ENCODE measurements at regions not wholly inside any gene's neighbourhood (a gene's known extent, or its start where the extent isn't known, plus 50 kb on each side); places are given as distances from the start of the nearest gene placed in this dataset.

- Histone ChIP-seq H3K9me3 (replicated peaks in 1 of 3) (no peaks in the 10 kb centered on the region), H3K27me3 (no peaks in the 10 kb centered on the region), H3K36me3 (replicated peaks in 1 of 2) (no peaks in the 10 kb centered on the region), H3K27ac (no peak overlapping the region), H3K4me1 (replicated peaks in 1 of 2) (no peaks in the 10 kb centered on the region), H3K4me3 (no peak overlapping the region)
- 0 to 71% (median 64%) methylated on average over 1 of the region's 1 CpG; no CpG with 5 or more reads in 1 of the 4 donors for WGBS, 4 donors
- intact Hi-C loops (cut with DNase I) = no loop called here
- no peak for DNase-seq
- TF ChIP-seq, protein P1, sequence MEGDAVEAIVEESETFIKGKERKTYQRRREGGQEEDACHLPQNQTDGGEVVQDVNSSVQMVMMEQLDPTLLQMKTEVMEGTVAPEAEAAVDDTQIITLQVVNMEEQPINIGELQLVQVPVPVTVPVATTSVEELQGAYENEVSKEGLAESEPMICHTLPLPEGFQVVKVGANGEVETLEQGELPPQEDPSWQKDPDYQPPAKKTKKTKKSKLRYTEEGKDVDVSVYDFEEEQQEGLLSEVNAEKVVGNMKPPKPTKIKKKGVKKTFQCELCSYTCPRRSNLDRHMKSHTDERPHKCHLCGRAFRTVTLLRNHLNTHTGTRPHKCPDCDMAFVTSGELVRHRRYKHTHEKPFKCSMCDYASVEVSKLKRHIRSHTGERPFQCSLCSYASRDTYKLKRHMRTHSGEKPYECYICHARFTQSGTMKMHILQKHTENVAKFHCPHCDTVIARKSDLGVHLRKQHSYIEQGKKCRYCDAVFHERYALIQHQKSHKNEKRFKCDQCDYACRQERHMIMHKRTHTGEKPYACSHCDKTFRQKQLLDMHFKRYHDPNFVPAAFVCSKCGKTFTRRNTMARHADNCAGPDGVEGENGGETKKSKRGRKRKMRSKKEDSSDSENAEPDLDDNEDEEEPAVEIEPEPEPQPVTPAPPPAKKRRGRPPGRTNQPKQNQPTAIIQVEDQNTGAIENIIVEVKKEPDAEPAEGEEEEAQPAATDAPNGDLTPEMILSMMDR (IDR thresholded peaks at IDR 0.05) = no peak
- TF ChIP-seq POLR2A (IDR thresholded peaks at IDR 0.05) = no peak
Measured at GRCh38 chr7:114156178-114156577, 237.4 kb upstream of the PPP1R3A start.

DNA sequence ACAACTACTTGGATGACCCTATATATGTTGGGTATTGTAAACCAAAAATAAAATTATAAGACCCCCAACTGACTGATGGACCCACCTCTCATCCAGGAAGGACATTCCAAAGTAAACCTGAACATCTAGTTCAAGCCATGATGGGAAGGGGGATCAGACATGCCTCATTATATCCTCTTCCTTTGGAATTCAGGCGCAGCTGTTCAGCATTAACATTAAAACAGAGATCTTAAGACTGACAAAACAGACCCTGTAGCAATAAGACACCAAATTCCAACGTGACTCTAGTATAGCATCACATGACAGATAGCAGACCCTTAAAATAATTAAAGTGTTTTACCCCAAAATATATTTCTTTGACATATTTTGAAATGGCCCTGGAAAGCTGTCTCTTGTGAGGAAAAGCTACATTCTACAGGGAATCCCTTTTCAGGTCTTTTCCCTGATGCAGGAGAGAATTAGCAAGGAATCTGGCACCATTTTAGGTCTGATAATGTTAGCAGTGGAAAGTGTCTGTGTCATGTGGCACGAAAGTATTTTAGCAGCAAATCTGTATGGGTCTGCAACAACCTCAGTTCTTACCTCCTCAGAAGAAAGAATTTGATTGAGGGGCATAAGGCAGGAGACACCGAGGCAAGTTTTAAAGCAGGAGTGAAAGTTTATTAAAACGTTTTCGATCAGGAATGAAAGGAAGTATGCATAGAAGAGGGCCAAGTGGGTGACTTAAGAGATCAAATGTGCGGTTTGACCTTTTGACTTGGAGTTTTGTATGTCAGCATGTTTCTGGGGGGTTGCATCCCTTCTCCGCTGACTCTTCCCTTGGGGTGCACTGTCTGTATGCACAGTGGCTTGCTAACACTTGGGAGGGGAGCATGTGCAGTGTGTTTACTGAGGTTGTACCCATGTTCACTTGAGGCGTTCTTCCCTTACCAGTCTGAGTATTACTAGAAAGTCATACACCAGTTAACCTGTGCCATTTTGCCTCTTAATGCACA is 236.6 kb upstream of the PPP1R3A start:
- no peaks in the 10 kb centered on the region for H3K4me1 ChIP-seq (replicated peaks in 1 of 2)
- intact Hi-C loops (cut with DNase I) = no loop called here
- WGBS, 4 donors = 70 to 80% (median 76%) methylated on average over 9 of the region's 9 CpGs
- TF ChIP-seq POLR2A (IDR thresholded peaks at IDR 0.05) = no peak
- TF ChIP-seq, protein P1 (IDR thresholded peaks at IDR 0.05) = no peak
- H3K36me3 ChIP-seq (replicated peaks in 1 of 2) = no peaks in the 10 kb centered on the region
- H3K27me3 ChIP-seq = no peaks in the 10 kb centered on the region
- no peak for DNase-seq
- no peaks in the 10 kb centered on the region for H3K9me3 ChIP-seq (replicated peaks in 1 of 3)
- H3K4me3 ChIP-seq = no peak overlapping the region
- H3K27ac ChIP-seq = no peak overlapping the region

DNA sequence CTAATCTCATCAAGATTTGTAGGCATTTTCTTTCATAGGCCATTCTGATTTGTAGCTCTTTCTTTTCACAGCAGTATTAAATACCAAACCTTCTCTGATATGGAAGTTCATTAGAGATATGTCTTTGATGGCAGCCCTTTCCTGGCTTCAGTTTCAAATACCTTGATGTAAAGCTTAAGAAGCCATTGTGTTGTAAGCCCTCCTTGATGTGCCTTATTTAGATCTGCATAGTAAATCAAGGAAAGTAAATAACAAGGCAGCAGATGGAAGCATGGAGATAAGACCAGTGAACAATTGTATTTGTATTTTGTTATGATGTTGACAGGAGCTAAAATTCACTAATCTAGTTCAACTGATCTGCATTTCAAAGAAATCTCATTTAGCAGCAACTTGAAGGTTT is 234.9 kb upstream of the PPP1R3A start:
- no peak for TF ChIP-seq POLR2A (IDR thresholded peaks at IDR 0.05)
- TF ChIP-seq, protein P1 (IDR thresholded peaks at IDR 0.05) = no peak
- no peak overlapping the region for H3K27ac ChIP-seq
- no peaks in the 10 kb centered on the region for H3K36me3 ChIP-seq (replicated peaks in 1 of 2)
- intact Hi-C loops (cut with DNase I) = no loop called here
- no peak for DNase-seq
- H3K4me1 ChIP-seq (replicated peaks in 1 of 2) = no peaks in the 10 kb centered on the region
- H3K9me3 ChIP-seq (replicated peaks in 1 of 3) = no peaks in the 10 kb centered on the region
- no peak overlapping the region for H3K4me3 ChIP-seq
- no peaks in the 10 kb centered on the region for H3K27me3 ChIP-seq

DNA sequence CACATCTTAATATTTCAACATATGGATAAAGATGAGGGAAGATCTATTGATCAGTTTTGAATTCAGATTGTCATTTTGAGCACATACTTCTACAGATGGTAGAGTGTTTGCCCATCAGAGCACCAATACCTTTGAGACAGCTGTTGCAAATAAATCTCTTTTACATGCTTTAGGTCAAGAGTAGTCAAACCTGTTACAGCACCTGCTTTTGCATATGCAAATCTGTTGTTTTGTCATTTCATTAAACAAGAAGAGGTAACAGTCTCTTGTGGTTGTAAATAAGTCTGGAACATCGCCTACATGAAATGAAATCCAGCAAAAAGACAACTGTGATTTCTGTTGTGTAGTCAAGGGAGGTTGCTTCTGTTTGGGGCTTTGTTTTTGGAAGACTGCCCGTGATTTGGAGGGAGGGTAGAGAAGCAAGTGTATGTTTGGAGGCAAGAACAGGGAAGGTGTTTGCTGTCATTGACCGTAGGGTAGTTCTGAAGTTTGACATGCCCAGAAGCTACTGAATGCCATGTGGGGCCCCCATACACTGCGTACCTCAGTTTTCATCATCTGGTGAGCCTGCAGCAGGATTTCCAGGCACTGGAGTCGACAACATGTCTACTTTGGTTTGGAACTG is 233.6 kb upstream of the PPP1R3A start:
- Histone ChIP-seq H3K9me3 (replicated peaks in 1 of 3) (no peaks in the 10 kb centered on the region), H3K36me3 (replicated peaks in 1 of 2) (no peaks in the 10 kb centered on the region), H3K4me3 (no peak overlapping the region), H3K27ac (no peak overlapping the region), H3K4me1 (replicated peaks in 1 of 2) (no peaks in the 10 kb centered on the region), H3K27me3 (no peaks in the 10 kb centered on the region)
- intact Hi-C loops (cut with DNase I) = no loop called here
- no peak for DNase-seq
- TF ChIP-seq, protein P1 (IDR thresholded peaks at IDR 0.05) = no peak
- TF ChIP-seq POLR2A (IDR thresholded peaks at IDR 0.05) = no peak
- 55 to 79% (median 74%) methylated on average over 4 to 5 of the region's 5 CpGs for WGBS, 4 donors

Data from adrenal gland (tissue), 9 donors.